Superior temporal gyrus (tissue), 1 donor: ENCODE measurements at regions not wholly inside any gene's neighbourhood (a gene's known extent, or its start where the extent isn't known, plus 50 kb on each side); places are given as distances from the start of the nearest gene placed in this dataset.

Experiments
- DNase-seq: peaks from one replicate; pipeline ENCODE4 v3.0.0-alpha.2; 2016; ENCODE audit errors: extremely low spot score

DNA sequence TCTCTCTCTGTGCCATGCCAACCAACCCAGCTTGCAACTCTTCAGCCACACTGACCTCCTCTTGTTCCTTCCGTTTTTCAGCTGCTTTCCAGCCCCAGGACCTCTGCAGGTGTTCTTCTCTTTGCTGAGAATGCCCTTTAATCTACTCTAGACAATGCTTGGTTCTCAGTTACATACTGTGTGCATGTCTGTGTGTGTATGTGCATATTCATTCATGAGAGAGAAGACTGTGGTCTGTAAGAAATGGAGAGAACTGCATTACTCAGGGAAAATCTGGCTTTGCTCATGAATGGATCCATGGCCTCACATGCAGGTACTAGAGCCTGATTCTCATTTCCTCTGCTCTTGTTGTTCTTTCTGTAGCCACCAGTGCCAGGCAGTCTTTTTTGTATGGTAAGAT, 636.9 kb upstream of the TENM3 start:
- DNase-seq = no peak

DNA sequence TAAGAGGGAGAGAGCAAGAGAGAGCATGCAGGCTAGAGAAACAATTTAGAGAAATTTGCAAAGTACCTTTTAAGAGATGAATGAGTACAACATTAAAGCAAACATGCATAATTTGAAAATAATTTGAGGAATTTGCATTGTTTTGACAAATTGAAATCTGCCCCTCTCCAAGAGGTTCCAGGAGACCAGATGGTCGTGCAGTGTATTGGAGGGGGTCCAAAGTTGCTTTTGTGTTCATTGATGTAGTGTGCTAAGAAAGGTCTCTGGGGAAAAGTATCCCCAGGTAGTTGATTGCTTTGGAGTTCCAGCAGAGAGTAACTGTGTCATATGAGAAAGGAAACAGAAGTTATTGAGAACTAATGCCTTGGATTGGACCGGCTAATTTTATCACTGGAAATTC, 635.0 kb upstream of the TENM3 start:
- DNase-seq = no peak

GRCh38 chr4:181611033-181611711, 632.0 kb upstream of the TENM3 start:
- no peak for DNase-seq

DNA sequence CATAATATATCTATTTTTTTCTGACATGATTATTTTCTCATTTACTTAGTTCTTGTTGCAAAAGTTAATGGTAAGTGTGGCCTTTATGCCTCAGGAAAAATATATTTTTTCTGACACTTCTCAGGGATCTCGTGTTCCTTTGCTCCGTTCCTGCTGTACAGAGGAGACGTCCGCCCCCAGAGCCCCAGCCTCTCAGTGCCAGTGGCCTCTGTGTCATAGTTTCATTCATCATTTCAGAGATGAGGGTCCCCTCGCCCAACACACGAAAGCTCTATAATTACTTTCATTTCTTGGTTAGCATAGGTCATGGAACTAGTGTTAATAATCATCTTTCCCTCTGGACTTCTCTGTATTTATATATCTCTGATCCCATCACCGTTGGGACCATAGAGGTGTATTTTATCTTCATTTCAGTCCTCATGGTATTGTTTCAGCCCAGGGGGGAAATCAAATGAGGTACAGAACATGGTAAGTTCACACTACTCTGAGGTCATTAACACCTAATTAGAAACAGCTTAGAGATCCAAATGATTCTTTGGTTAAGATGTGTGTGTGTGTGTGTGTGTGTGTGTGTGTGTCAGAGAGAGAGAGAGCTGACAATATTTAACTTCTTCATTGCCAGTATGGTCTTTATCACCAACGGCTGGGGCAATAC, 631.1 kb upstream of the TENM3 start:
- DNase-seq = no peak

GRCh38 chr4:181613200-181613599, 630.0 kb upstream of the TENM3 start:
- DNase-seq = no peak

DNA sequence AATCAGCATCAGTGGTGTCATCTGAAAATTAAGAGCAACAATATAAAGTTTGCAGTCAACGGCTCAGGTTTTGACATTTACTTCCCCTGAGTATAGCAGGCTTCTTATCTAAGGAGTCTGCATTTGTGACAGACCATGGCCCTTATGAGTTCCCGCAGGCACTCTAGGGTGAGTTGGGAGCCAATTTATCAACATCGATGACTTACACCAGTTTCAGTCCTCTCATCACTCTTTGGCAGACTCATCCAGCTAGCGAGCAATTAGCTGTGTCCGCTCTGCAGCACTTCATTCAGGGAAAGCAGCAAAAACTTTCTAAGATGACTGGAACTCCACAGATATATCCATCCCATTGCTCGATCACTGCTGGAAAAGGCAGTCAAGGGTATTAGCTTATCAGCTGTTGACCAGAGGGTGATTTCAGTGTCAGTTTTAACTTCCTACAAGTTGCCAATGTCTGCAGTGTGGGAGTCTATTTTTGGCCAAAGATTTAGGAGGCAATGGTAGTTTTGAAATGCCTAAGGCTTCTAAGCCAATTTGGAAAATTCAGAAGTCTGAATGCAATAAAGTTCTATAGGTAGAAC, 625.1 kb upstream of the TENM3 start:
- DNase-seq = no peak

DNA sequence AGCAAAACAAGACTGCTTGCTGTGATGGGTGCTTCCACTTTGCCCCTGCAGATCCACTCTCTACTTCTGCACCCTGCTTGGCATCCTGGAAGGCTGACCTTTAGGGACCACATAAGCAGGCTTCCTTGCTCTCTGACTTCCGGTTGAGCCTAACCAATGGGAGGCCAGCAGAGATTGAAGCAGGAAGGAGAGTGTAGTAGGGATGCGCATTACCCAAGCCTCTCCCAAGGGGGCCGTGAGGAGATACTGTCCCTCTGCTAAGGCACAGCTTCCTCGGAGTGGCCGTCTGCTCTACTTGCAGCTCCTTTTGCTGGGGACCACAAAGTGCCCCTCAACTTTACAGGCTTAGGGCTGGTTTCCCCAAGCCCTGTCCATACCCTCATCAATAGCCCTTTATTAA, 624.3 kb upstream of the TENM3 start:
- no peak for DNase-seq

GRCh38 chr4:181619651-181620050, 623.6 kb upstream of the TENM3 start:
- no peak for DNase-seq

GRCh38 chr4:181637186-181638105, 605.8 kb upstream of the TENM3 start:
- DNase-seq = no peak

GRCh38 chr4:181643466-181643865, 599.7 kb upstream of the TENM3 start:
- no peak for DNase-seq

- no peak for DNase-seq
These were observed 597.7 kb upstream of the TENM3 start for GRCh38 chr4:181645489-181645888.

DNA sequence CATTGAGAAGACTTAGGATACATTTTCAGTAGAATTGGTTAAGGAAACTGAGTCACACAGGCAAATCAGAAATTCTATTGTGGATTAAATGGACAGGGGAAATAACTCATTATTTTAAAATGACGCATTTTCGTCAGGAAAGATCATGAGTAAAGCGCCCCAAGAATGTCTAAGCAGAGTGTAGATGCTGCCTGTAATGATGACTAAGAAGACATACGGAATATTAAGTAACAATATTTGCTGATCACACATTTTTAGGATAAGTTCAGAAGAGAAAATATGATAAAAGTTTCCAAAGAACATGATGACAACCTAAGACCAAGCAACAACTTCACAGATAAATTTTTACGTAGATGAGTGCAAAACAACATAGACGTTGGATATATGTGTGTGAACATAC, 596.3 kb upstream of the TENM3 start:
- no peak for DNase-seq

DNA sequence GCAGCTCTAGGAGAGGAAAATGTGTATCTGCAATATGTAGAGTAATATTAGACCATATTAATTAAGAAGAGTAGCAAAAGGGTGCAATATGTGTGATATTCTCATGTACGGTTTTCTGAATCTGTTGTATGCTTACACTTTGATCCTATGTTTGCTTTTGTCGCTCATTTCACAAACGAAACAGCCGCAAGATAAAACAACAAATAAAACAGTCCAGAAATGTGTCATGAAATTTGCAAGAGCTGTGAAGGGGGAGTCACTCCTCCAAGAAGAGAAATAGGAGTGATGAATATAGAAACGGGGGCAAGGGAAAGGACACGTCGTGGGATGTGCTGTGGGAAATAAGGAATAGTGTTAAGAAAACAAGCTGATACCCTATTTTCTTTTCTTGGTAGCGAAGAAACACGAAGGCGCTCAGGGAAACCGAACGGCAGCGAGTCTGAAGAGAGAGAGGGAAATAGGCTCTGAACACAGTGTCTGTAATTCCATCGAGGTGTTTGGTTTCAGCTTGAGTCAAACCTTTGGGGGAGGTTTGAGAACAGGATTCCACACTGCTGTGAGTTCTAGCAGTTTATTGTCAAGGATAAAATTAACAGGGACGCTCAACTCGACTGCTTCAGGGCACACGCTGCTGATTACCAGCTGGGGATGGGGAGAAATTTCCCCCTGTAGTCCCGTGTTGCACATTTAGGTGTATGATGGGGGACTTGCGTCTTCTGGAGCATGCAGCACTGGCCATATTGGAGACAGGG, 595.6 kb upstream of the TENM3 start:
- DNase-seq = no peak

- DNase-seq = no peak
These were observed 593.0 kb upstream of the TENM3 start for GRCh38 chr4:181650033-181650825.

GRCh38 chr4:181656748-181657147, 586.5 kb upstream of the TENM3 start:
- DNase-seq = no peak

GRCh38 chr4:181659202-181659601, 584.0 kb upstream of the TENM3 start:
- DNase-seq = no peak

- no peak for DNase-seq
These were observed 583.3 kb upstream of the TENM3 start for GRCh38 chr4:181659876-181660275.

- no peak for DNase-seq
These were observed 582.1 kb upstream of the TENM3 start for GRCh38 chr4:181661090-181661489.

- no peak for DNase-seq
These were observed 581.3 kb upstream of the TENM3 start for GRCh38 chr4:181661923-181662322.

GRCh38 chr4:181662383-181662782, 580.8 kb upstream of the TENM3 start:
- DNase-seq = peak; percentile 84

GRCh38 chr4:181670506-181670905, 572.7 kb upstream of the TENM3 start:
- DNase-seq = no peak
